GM18867 (cell line): ENCODE measurements at regions not wholly inside any gene's neighbourhood (a gene's known extent, or its start where the extent isn't known, plus 50 kb on each side); places are given as distances from the start of the nearest gene placed in this dataset.

Experiments used
- ATAC-seq: cut with Tn5 transposase; IDR thresholded peaks from one replicate; pipeline ENCODE4 v1.9.1; 2021; ENCODE audit warnings: mild to moderate bottlenecking, moderate library complexity; ENCODE audit not compliant: unreplicated experiment

DNA sequence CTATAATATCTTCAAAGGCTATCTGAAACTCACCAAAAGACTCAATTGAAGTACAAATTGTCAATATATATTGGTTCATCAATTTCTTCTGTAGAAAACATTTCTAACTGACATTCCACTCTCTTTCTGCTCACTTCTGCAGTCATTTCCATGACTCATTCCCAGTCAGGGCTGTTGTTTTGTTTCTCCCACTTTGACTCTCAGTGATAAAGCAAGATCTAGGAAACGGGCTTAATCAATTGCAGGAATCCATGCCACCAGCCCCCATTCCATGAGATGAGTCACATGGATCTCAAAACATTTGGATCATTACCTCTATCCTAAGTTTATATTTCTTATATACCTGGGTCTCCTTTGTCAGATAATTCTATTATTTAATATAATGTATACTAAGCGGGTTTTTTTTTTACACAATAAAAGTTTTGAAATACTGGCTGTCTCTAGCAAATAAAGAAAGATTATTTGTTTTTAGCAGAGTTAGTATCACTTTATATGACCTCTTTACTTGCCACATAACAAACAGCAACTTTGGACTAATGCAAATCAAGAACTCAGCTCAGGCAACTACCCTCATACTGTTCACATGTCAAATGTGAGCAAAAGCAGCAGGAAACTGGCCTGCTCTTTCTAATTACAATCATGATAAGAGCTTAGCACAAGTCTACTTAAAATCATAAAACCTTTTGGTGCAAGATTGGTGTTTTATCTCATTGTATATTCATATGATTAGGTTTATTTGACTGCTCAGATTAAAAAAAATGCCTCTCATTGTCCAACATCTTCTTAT, 251.1 kb upstream of the PIK3C3 start:
- no peak for ATAC-seq

DNA sequence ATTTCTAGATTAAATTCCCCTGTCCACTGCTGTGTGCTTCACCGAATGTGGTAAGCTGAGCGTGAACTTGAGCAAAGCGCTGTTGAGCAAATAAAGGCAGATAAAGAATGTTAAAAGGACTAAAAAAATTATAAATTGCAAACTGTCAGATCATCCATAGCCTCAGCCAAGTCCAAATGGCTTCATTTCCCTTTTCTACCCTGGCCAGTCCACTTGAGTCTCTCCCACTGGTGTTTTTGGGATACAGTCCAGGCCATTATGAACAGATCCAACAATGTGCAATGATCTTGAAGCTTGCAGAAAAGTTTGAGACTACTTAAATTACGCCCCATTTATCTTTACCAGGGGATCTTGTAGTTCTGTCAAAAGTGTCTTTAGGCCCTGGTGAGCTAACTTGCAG, 254.6 kb upstream of the PIK3C3 start:
- ATAC-seq: no peak

DNA sequence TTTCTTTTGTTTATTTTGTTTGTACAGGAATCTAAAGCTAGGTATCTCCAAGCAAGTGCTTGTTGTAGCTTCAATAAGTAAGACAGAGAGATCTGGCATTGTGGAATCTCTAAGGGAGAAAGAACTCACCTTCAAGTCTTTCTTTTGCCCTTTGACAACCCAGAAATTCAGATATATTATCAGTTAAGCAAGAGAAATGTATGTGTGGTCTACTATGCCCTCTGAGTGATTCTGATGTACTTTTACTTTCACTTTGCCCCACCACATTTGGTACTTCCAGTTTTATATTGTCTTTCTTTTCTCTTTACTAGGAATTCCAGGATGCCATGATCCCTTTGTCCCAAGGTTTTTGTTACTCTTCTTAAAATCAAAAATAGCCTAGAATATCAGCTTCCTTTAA, 259.6 kb upstream of the PIK3C3 start:
- peak; percentile 76 for ATAC-seq

DNA sequence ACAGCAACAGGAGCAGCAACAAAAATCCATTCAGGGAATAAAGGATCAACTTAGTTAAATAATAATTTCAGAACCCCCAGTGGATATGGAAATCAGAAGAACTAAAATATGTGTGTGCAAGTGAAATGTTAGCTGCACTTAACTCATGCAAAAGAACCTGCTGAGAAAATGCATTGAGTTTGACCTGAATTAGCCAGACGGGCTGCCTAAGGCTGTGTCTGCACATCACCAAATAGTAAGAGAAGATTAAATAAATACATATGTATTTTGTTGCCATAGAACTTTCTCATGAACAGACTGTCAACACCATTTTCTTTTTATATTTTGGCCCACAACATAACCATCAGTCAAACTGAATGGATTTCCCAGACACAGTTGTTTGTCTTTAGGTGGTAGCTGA, 262.0 kb upstream of the PIK3C3 start:
- ATAC-seq: no peak

DNA sequence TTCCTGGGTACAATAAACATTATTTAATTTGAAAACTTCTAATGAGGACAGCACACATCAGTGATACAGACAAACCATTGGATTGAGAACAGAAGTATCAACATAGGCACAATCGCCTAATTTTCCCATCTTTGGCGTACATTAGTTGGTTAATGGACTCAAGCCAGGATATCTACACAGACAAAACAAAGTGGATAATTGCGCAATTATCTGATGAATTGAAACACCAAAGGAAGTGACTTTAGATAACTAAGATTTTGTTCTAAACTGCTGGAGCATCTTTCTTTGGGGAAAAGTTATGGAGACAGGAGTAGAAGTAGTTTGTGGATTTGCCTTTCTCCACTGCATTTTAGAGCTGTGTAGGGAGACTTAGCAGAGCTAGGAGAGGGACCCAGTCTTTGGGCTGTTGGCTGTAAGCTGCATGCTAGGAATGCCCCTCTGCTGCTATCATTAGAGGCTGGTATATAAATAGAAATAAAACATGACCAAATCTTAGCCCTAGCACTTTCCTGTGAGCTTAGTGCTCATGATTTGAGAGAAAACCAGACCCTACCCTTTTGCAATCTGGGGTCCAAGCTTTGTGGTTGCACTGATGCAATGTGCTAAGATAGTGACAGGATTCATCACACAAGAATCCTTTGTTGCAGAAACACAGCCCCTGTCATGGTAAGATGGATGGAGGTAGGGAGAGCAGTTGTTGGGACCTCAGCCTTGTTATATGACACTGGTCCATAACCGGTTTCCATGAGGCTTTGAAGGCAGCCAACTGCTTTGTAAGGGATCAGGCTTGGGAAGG, 264.5 kb upstream of the PIK3C3 start:
- ATAC-seq: no peak

DNA sequence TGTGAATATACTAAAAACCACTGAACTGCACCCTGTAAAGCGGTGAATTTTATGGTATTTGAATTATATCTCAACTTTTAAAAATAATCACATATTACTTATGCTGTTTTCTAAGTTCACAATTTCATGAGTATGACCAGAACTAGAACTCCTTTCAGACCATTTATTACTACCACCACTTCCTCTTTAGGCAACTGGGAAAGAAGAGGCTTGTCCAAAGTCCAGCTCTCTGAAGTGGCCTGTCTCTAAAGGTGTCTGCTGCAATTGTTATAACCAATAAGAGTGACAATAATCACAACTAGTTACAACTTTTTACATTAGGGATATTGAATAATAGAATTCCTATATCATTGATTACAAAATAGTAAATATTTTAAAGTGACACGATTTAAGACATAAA, 267.9 kb upstream of the PIK3C3 start:
- ATAC-seq: no peak

DNA sequence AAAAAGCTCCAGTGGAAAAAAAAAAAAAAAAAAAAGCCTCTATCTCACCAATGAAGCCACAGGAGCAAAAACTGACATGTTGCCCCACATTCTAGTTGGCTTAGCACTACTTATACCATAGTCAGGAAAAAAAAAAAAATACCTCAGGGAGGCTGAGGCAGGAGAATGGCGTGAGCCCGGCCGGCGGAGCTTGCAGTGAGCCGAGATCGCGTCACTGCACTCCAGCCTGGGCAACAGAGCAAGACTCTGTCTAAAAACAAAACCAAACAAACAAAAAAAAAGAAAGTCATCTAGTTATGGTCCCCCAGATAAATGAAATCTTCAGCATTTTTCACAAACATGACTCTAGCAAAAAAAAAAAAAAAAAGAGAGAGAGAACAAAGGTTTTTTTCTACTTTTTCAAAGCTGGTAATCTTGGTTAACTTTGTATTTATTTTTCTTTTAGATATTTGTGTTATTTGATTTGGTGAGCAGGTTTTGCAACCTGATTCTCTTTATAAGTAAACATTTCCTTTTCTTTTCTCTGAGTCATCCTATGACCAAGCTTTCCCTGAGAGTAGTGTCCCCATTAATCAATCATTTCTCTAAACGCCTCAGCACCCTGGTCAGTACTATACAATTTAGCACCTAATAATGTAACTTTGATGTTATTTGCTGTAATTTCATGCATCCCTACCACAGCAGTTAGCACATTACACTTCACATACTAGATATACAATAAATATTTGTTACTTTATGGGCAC, 273.7 kb upstream of the PIK3C3 start:
- no peak for ATAC-seq

DNA sequence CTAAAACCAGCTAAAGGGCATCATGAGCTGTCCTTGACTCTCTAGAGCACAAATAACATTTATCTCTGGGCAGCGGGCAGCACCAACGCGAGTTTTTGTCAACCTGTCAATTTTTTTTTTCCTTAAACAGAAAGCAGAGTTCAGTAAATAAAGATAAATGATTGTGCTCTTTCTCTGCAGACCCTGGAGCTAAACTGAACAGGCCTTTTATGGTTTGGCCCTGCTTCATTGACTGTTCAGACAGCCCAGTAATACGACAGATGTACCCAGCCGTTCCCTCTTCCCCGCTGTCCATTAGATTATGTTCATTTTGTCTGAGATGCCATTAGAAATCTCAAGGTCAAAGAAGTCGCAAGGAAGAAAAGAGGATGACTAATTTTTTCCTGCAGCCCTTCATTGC, 280.5 kb upstream of the PIK3C3 start:
- ATAC-seq: no peak

DNA sequence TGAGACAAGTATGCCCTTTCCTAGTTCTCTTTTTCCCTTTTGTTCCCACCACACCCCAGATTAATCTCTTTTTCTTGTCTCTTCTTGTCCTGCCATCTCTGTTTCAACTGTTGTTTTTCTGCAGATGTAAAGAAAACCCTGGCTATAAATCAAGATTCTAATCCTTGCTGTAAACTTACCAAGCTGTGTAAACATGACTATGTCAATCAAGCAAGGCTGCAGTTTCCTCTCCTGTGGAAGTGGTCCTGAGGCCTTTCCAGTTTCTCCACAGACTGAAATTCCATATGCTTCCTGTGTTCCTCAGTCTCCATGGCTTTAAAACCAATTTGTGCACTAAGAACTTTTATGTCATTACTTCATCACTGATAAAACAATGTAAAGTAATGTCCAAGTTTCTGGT, 288.8 kb upstream of the PIK3C3 start:
- no peak for ATAC-seq

DNA sequence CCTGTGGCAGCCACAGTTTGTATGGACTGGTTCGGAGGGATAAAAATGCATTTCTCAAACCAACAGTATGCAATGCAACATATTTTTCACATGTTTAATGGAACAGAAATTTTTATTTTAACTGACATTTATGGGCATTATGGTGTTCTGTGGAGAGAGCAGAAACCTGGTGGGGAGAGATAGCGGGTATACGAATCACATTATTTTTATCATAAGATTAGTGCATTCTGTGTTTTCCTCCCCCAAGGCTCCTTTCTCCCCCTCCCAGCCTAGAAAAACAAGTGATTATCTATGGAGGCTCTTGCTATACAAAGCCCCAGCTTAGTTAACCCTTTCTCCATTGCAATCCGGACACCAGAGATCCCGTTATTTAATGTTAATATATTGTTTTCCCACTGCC, 289.8 kb upstream of the PIK3C3 start:
- no peak for ATAC-seq

DNA sequence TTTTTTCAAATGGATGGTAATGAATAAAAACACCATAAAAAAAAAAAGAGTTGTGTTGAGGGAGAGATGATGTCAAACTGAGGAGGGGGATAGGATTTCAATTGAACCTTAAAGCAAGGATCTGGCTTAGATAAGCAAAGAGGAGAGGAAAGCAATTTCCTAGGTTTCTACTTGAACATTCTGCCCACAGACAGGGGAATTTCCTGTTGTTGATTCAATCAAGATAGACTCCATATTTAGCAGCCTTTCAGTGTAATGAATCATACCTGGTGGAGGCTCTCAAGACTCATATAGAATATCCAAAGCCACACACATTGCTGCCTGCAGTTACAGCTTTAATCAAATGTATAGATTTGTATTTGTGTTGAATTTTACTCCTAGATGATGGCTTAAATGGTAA, 294.4 kb upstream of the PIK3C3 start:
- no peak for ATAC-seq

DNA sequence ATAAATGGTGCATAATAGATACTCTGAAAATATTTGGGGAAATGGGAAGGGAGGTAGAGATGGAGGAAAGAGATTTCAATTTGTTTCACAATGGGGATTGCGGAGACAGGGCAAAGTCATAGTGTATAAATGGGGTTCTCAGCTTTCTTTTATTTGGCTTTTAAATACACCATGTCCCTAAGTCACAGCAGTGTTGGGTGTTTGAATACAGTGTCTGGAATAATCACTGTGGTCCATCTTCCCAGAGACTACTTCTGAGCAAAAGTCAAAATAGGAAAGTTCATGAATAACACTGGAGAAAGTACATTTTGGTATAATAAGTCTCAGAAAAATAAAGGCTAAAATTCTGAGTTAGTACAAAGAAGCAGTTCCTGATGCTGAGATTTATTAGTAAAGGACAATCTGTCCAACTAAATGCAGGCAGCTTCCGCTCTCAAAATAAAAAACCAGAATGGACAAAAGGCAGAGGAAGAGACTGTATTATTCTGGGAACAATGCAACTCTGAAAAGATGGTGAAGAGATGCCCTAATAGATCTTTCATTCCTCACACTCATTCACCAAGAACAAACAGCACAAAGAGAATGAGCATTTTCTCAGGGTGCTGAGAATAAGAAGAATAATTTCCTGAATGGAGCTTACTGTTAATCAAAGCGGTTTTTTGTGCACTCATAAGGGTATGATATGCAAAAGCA, 295.4 kb upstream of the PIK3C3 start:
- no peak for ATAC-seq

DNA sequence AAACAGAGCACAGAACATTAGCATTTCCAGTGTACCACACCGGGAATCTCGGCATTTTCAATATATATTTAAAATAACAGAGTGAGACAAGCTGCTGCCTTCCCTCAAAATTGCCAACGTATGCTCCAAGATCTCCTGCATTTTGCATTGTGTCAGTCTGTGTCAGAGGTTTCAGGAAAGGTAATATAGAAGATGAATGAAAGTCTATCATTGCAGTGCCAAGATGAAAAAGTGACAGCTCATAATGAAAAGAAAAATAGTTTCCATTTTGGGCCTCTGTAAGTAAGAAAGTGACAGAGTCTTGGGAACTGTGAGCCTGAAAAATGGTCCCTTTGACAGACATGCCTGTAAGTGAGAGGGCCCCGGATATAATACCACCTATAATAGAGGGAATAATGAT, 297.8 kb upstream of the PIK3C3 start:
- no peak for ATAC-seq

DNA sequence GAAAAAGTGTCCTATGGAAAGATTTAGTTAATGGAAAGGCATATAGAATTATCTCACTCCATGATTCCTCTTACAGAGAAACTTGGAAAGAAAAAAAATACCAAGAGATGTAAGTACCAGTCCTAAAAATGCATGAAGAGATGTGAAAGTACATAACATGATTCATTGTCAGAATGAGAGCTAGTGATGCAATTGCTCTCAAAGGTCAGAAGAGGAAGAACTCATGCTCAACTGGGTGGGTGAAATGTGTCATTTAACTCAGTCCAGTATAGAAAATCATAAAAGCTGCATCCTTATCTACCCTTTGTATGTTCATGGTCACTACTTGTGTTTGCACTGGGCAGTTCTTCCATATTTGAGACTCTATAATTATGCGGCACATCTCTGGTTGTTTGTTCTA, 300.0 kb upstream of the PIK3C3 start:
- no peak for ATAC-seq

DNA sequence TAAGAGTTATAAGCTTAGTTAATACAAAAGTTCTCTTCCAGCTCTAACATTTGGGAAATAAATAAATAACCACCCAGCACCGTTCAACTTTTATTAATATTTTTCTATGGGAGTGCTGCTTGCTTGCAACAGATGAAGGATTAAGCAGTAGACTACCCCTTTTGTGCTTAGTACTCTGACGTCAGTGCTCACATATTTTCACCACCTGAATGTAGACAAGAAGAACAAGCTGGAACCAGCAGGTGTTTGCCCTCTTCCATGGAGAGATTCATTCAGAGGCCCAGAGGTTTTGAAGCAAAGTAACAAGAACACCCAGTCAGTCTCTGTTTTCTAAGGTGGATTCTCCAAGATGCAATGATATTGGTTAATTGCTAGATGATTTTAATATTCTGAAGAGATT, 307.1 kb upstream of the PIK3C3 start:
- ATAC-seq: no peak

DNA sequence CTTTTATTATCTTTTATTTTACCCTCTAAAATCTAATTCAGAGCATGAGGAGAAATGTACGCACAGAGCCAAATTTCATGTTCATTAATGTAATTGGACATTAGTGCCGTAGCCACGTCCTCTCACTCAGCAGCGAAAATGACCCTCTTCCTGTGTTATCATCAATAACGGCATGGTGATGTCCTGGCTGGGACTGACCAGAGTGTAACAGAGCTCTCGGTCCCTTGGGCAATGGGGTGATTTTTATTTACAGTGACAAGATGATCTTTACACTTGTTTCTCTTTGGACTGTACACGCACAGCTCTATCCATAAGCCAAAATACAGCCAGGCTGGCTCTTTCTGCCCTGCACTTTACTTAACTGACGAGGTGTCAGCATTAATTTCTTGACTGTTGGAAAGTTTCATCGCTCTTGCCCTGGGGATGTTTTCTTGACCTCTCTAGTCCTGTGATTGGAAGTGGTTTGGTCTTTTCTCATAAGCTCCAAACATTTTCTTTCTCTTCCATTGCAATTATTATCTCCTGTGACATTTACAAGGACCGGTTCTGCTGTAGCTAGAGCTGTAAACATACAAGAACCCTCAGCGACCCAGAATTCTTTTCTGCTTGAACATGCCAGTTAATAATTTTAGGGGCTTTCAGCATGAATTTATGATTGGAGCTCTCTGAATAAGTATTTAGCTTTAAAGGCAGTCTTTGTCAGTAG, 308.0 kb upstream of the PIK3C3 start:
- ATAC-seq: no peak

DNA sequence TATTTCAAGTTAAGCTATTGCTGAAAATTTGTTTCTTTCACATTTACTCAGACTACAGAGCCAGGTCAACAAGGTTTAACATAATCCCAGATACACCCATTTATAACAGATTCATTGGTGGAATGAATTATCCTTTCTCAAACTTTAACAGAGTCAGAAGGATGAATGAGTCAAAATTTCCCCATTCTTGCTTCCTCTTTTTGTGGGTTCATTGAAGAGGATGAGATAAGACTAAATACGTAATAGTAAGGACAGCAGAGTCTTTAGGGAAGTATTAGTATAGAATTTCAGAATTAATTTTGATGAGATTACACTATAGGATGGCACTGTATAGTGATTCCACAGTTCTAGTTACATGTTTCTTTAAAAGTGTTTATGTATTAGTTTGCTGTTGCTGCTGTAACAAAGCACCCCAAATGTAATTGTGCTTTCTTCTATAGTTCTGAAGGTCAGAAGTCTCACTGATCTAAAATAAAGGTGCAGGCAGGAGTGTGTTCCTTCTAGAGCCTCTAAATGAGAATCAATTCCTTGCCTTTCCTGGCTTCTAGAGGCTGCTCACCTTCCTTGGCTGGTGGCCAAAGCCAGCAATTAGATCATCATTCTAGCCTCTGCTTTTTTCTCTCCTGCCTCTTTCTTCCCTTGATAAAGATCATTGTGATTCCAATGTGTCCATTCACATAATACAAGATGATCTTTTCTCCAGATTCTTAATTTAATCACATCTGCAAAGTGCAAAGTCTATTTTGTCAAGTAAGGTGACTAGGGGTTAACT, 309.3 kb upstream of the PIK3C3 start:
- ATAC-seq: no peak

DNA sequence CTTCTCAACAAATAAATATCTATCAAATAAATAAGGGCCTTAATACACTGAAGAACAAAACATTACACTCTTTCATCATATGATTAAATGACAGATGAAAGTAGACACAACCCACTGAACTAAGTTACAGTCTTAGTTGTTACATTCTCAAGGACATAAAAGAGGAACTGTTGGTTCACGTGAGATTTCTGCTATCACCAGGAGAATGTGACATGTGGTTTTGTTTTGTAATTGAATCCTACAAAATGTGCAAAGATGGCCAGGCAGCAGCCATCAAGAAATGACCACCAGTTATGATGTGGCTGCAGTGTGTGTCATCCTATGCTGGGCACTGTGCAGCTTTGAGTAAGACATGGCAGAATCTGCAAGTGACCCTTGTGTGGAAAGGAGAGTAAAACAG, 310.6 kb upstream of the PIK3C3 start:
- no peak for ATAC-seq

DNA sequence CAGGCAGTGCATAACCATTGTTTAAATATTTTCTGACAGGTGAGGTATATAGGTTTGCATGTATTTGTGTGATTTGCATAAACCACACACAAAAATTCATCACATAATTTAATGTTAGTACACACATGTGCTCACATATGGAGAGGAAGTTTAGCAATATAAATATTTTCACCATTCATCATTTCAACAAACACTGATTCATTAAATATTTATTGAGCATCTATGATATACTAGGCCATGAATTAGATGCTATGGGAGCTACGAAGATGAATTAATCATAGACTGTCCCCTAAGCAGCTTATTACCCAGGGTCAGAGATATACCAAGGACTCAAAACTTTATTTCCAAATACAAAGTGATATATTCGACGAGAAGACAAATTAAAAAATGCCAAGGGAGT, 311.6 kb upstream of the PIK3C3 start:
- ATAC-seq: no peak

DNA sequence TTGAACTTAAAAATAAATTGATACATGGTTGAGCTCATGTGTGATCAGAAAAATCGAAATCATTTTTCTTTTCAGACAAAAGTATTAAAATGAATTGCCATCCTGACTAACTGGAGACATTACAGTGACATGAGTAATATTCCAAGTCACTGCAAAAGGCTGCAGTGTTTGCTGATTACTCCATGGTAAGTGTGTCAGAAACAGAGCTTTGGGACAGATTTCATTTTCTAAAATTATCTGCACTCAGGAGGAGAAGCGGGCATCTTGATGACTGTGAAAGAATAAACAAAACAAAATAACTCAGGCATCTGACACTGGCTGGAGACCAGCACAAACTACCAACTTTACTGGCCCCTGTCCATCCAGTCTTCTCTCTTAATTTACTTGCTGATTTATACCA, 312.3 kb upstream of the PIK3C3 start:
- ATAC-seq: no peak
